ENCODE measurements at regions not wholly inside any gene's neighbourhood (a gene's known extent, or its start where the extent isn't known, plus 50 kb on each side); places are given as distances from the start of the nearest gene placed in this dataset.
"Not testable (repeated sequence)": the region's sequence is repeated elsewhere in the genome, so short reads cannot be mapped to it uniquely, and the experiment has no call there.

DNA sequence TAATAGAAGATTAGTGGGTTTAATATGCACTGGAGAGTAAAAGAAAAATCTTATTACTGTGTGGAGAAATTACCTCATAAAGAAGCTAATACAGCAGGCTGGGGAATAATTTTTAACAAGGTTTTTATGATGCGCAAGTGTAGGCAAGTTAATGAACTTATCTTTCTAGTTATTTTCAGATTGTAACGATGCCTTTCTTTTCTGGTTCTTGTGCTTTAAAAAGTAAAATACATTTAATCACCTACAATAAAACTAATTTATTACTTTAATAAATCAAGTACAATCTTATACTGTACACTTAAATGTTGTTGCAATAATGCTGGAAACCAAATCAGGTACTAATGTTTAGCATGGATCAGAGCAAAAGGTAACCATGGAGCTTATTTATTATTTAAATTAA, 266.6 kb downstream of the ZIC1 start:
- no peaks in the 10 kb centered on the region for H3K36me3 Mint-ChIP-seq
- DNase-seq, result no peak
- no peak overlapping the region for H3K4me3 Mint-ChIP-seq
- H3K9me3 Mint-ChIP-seq, result no peaks in the 10 kb centered on the region
- H3K27me3 Mint-ChIP-seq, result no peaks in the 10 kb centered on the region
- no peak overlapping the region for H3K27ac Mint-ChIP-seq
- no peaks in the 10 kb centered on the region for H3K4me1 Mint-ChIP-seq

DNA sequence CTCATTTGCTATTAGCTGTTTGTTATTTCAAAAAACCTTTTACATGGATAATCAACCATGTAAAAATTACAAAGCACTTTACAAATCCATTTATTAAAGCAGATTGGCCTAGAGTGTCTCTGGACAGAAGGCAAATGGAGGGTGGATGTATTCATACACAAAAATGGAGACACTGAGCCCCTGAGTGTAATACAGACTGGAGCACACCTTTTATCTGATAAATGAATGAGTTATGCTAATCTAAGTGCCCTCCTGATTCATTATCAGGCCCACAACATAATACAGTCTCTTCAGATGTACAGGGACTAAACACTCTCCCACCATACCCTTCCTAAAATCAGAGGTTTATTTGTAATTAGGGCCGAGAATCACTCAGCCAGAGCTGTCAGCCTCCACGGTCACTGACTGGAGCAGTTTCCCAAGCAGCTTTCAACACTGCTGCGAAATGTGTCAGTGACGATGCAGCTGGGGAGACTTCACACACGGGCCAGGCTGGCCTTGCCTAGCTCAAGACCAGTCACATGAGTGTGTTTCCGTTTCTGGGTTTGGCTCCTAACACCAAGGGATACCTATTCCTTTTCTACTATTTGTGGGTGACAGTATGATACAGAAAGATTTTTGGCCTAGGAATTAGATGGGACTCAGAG, 271.8 kb downstream of the ZIC1 start:
- no peak overlapping the region for H3K27ac Mint-ChIP-seq
- no peak for DNase-seq
- H3K4me3 Mint-ChIP-seq, result no peak overlapping the region
- no peaks in the 10 kb centered on the region for H3K4me1 Mint-ChIP-seq
- no peaks in the 10 kb centered on the region for H3K27me3 Mint-ChIP-seq
- peaks cover 2% of the 10 kb centered on the region for H3K9me3 Mint-ChIP-seq
- no peaks in the 10 kb centered on the region for H3K36me3 Mint-ChIP-seq

DNA sequence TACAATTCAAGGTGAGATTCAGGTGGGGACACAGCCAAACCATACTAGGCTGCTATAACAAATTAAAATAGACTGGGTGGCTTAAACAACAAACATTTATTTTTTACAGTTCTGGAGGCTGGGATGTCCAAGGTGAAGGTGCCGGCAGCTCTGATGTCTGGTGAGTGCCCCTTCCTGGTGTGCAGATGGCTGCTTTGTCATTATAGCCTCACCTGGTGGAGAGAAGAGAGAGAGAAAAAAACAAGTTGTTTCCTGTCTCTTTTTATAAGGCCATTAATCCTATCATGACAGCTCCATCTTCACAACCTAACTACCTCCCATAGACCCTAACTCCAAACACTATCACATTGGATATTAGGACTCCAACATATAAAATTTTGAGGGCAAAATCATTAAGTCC, 279.7 kb downstream of the ZIC1 start:
- DNase-seq, result no peak
- no peaks in the 10 kb centered on the region for H3K4me1 Mint-ChIP-seq
- no peaks in the 10 kb centered on the region for H3K27me3 Mint-ChIP-seq
- H3K27ac Mint-ChIP-seq, result no peak overlapping the region
- H3K4me3 Mint-ChIP-seq, result no peak overlapping the region
- peaks cover 8% of the 10 kb centered on the region for H3K9me3 Mint-ChIP-seq
- no peaks in the 10 kb centered on the region for H3K36me3 Mint-ChIP-seq

- Mint-ChIP-seq H3K27me3 (no peaks in the 10 kb centered on the region), H3K4me3 (no peak overlapping the region), H3K4me1 (no peaks in the 10 kb centered on the region), H3K9me3 (peaks cover 4% of the 10 kb centered on the region), H3K36me3 (no peaks in the 10 kb centered on the region), H3K27ac (no peak overlapping the region)
- DNase-seq, result no peak
Measured at GRCh38 chr3:147699175-147699838, 290.1 kb downstream of the ZIC1 start.

DNA sequence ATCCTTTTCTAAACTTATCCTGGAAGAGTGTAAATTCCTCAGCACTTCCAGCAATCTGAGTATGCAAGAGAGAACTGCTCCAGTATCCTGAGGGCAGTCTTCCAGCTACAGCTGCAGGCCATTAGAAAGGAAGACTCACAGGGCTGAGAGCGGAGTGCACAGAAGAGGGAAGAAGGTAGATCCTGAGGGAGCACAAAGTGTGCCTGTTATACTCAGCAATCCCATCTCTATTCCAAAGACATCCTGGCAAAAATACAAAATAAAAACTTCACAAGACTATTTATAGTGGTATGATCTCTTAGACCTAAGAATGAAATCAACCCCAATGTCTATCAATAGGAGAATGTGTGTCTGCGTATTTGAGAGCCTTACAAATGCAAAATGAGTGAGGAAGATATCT, 292.0 kb downstream of the ZIC1 start:
- H3K9me3 Mint-ChIP-seq, result peaks cover 5% of the 10 kb centered on the region
- H3K36me3 Mint-ChIP-seq, result no peaks in the 10 kb centered on the region
- no peaks in the 10 kb centered on the region for H3K27me3 Mint-ChIP-seq
- DNase-seq, result no peak
- no peaks in the 10 kb centered on the region for H3K4me1 Mint-ChIP-seq
- H3K27ac Mint-ChIP-seq, result no peak overlapping the region
- no peak overlapping the region for H3K4me3 Mint-ChIP-seq

- Mint-ChIP-seq H3K4me1 (no peaks in the 10 kb centered on the region), H3K4me3 (no peak overlapping the region), H3K36me3 (no peaks in the 10 kb centered on the region), H3K27ac (no peak overlapping the region), H3K27me3 (no peaks in the 10 kb centered on the region), H3K9me3 (peaks cover 2% of the 10 kb centered on the region)
- no peak for DNase-seq
Measured at GRCh38 chr3:147702509-147702908, 293.3 kb downstream of the ZIC1 start.

GRCh38 chr3:147705651-147706051, 296.5 kb downstream of the ZIC1 start:
- Mint-ChIP-seq H3K27me3 (no peaks in the 10 kb centered on the region), H3K9me3 (peaks cover 3% of the 10 kb centered on the region), H3K4me1 (no peaks in the 10 kb centered on the region), H3K27ac (no peak overlapping the region), H3K36me3 (no peaks in the 10 kb centered on the region), H3K4me3 (no peak overlapping the region)
- DNase-seq, result no peak

DNA sequence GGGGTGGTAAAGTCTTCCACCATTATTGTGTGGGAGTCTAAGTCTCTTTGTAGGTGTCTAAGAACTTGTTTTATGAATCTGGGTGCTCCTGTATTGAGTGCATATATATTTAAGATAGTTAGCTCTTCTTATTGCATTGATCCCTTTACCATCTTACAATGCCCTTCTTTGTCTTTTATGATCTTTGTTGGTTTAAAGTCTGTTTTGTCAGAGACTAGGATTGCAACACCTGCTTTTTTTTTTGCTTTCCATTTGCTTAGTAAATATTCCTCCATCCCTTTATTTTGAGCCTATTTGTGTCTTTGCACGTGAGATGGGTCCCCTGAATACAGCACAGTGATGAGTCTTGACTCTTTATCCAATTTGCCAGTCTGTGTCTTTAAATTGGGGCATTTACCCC, 301.6 kb downstream of the ZIC1 start:
- not testable (repeated sequence) for DNase-seq, H3K4me1 Mint-ChIP-seq, H3K36me3 Mint-ChIP-seq, H3K4me3 Mint-ChIP-seq, H3K27ac Mint-ChIP-seq, H3K9me3 Mint-ChIP-seq, H3K27me3 Mint-ChIP-seq

GRCh38 chr3:147712357-147712756, 303.2 kb downstream of the ZIC1 start:
- Mint-ChIP-seq H3K9me3 (peaks cover 2% of the 10 kb centered on the region), H3K4me1 (no peaks in the 10 kb centered on the region), H3K27ac (no peak overlapping the region), H3K4me3 (no peak overlapping the region), H3K27me3 (no peaks in the 10 kb centered on the region), H3K36me3 (no peaks in the 10 kb centered on the region)
- DNase-seq, result no peak

GRCh38 chr3:147712758-147713157, 303.6 kb downstream of the ZIC1 start:
- H3K27ac Mint-ChIP-seq, H3K36me3 Mint-ChIP-seq, DNase-seq, H3K27me3 Mint-ChIP-seq, H3K9me3 Mint-ChIP-seq, H3K4me3 Mint-ChIP-seq, H3K4me1 Mint-ChIP-seq: not testable (repeated sequence)

DNA sequence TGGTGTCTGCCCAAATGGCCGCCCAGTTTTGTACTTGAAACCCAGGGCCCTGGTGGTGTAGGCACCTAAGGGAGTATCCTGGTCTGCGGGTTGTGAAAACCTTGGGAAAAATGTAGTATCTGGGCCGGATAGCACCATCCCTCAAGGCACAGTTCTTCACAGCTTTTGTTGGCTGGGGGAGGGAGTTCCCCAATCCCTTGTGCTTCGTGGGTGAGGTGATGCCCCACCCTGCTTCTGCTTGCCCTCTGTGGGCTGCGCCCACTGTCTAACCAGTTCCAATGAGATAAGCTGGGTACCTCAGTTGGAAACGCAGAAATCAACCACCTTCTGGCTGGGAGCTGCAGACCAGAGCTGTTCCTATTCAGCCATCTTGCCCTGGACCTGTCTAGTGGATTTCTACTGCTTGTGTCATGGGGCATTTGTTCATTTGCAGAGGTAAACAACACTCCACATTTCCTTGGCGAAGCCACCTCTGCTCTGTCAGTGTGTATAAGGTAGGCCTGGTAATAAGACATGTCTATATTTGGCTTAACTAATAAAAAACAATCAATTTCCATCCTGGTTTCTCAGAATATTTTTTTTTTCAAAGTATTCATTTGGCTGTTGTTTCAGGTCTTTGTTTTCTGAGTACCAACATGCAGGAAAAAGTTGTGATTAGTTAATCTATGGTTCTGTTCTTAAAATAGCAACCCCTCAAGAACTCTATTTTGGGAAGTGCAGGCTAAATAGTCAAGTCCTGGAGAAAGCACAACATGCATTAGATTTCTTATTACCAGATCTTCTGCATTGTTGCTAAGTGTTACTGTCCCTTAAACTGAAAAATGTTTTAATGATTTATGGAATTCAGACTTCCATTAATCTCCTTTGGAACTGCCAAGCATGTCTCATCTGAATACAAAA, 304.3 kb downstream of the ZIC1 start:
- Mint-ChIP-seq H3K9me3 (peaks cover 6% of the 10 kb centered on the region), H3K4me3 (no peak overlapping the region), H3K27me3 (no peaks in the 10 kb centered on the region), H3K27ac (no peak overlapping the region), H3K4me1 (no peaks in the 10 kb centered on the region), H3K36me3 (no peaks in the 10 kb centered on the region)
- DNase-seq, result no peak

DNA sequence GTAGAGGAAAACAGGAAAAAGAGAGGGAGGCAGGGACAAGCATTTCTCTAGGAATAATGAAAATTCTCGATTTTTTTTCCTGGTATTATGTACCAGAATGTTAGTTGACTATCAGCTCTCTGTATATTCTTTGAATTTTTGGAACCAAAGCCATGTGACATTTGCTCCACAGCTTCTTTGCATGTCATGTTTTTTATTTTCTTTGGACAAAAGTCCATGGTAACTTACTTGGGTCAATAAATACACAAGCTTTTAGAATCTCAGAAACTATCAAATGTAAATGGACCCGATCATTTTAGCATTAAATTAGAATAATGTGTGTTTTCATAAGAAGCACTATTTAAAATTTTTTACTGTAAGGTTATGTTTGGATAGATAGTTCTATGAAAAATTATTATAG, 320.5 kb downstream of the ZIC1 start:
- H3K36me3 Mint-ChIP-seq, result no peaks in the 10 kb centered on the region
- no peak for DNase-seq
- peaks cover under 1% of the 10 kb centered on the region for H3K9me3 Mint-ChIP-seq
- no peaks in the 10 kb centered on the region for H3K27me3 Mint-ChIP-seq
- no peak overlapping the region for H3K4me3 Mint-ChIP-seq
- H3K4me1 Mint-ChIP-seq, result no peaks in the 10 kb centered on the region
- H3K27ac Mint-ChIP-seq, result no peak overlapping the region

GRCh38 chr3:147730284-147730683, 321.1 kb downstream of the ZIC1 start:
- Mint-ChIP-seq H3K27ac (no peak overlapping the region), H3K27me3 (no peaks in the 10 kb centered on the region), H3K9me3 (no peaks in the 10 kb centered on the region), H3K4me3 (no peak overlapping the region), H3K4me1 (no peaks in the 10 kb centered on the region), H3K36me3 (no peaks in the 10 kb centered on the region)
- no peak for DNase-seq

DNA sequence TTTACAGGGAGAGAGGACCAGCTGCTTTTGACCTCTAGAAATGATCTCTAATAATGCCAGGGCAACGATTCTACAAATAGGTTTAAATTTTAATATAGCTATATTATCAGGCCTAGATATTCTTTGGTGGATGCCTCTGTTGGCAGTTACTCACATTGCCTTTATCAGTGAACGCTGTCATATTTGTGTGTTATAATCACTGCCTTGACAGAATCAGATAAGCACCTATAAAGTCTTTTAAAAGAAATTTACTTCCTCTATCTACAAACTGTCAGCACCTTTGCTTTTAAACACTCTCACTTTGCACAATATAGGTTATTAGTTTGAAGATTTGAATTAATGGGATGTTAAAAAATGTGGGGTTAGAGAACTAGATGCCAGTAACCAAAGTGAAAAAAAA, 324.1 kb downstream of the ZIC1 start:
- no peak overlapping the region for H3K27ac Mint-ChIP-seq
- no peak overlapping the region for H3K4me3 Mint-ChIP-seq
- H3K4me1 Mint-ChIP-seq, result no peaks in the 10 kb centered on the region
- no peaks in the 10 kb centered on the region for H3K27me3 Mint-ChIP-seq
- no peaks in the 10 kb centered on the region for H3K36me3 Mint-ChIP-seq
- no peak for DNase-seq
- no peaks in the 10 kb centered on the region for H3K9me3 Mint-ChIP-seq

DNA sequence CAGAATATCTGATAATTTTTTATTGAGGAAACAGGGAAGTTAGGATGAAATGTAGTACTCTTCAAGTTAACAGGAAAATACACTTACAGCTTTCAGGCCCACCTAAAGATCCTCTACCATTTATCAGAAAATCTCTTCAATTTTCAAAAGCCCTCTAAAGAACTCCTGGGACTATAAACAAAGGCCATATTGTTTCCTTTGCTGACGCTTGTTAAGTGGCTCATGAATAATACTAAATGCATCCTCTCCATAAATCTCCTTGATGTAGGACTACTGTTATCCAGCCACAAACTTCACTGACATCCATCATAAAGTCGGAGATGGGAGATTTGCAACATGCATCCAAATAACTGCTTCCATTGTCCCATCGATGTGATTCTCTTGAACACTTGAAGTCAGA, 326.5 kb downstream of the ZIC1 start:
- H3K4me1 Mint-ChIP-seq, result no peaks in the 10 kb centered on the region
- H3K27me3 Mint-ChIP-seq, result no peaks in the 10 kb centered on the region
- no peak for DNase-seq
- H3K4me3 Mint-ChIP-seq, result no peak overlapping the region
- H3K27ac Mint-ChIP-seq, result no peak overlapping the region
- H3K9me3 Mint-ChIP-seq, result no peaks in the 10 kb centered on the region
- no peaks in the 10 kb centered on the region for H3K36me3 Mint-ChIP-seq

Measured in activated naive CD8-positive, alpha-beta T cell treated with anti-CD3 and anti-CD28 coated beads for 36 hours (primary cell).